ENCODE measurements at regions not wholly inside any gene's neighbourhood (a gene's known extent, or its start where the extent isn't known, plus 50 kb on each side); places are given as distances from the start of the nearest gene placed in this dataset.

DNA sequence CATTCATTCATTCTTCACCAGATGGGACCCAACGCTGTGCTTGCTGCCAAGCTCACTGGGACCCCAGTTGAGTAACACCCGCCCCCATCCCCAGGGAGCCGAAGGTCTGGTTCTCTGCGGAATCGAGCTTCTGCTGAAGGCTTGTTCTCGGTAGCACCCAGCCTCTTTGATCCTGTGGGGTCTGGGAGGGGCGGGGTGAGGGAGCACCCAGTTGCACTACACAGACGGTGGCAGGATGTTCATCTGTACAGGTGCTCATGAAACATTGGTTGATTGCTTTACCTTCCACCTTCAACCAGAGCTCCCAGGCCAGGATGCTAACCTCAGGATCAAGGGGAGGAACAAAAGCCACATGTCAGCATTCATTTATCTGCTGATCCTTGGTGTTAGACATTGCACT, 77.7 kb upstream of the RGMA start:
- ChIA-PET CTCF (no interaction called here), POLR2A (no interaction called here)
- Histone ChIP-seq H4K20me1 (ENCODE audit: insufficient read depth) (no peaks in the 10 kb centered on the region), H3K79me2 (ENCODE audit: insufficient read depth) (no peaks in the 10 kb centered on the region), H3F3A (replicated peaks; ENCODE audit: insufficient read depth) (no peaks in the 10 kb centered on the region), H3K36me3 (replicated peaks in 1 of 2; ENCODE audit: control insufficient read depth in 1 of 2, insufficient read depth in 2 of 2, low read length in 1 of 2) (no peaks in the 10 kb centered on the region), H3K27me3 (ENCODE audit: insufficient read depth) (no peaks in the 10 kb centered on the region), H3K4me1 (ENCODE audit: control insufficient read depth in 1 of 2, insufficient read depth in 2 of 2, low read depth in 1 of 2, low read length in 1 of 2) (no peaks in the 10 kb centered on the region), H3K4me3 (ENCODE audit: low read depth in 2 of 2, low read length in 1 of 2) (no peak overlapping the region), H3K9me2 (no peaks in the 10 kb centered on the region), H3K9me3 (no peaks in the 10 kb centered on the region), H2AFZ (ENCODE audit: low read depth) (no peak overlapping the region), H3K9ac (no peak overlapping the region), H3K27ac (ENCODE audit: low read depth in 2 of 2, low read length in 1 of 2) (no peak overlapping the region), H3K4me2 (no peak overlapping the region)
- 36% methylated on average over 8 of the region's 8 CpGs for WGBS (ENCODE audit: low lambda C conversion rate)
- TF ChIP-seq EP300 (IDR thresholded peaks at IDR 0.05; ENCODE audit: borderline replicate concordance in 1 of 2, low read depth in 1 of 2, low read length in 1 of 2) = no peak
- no peak for TF ChIP-seq RAD21 (IDR thresholded peaks at IDR 0.05; ENCODE audit: low read length)
- DNase-seq = no peak

DNA sequence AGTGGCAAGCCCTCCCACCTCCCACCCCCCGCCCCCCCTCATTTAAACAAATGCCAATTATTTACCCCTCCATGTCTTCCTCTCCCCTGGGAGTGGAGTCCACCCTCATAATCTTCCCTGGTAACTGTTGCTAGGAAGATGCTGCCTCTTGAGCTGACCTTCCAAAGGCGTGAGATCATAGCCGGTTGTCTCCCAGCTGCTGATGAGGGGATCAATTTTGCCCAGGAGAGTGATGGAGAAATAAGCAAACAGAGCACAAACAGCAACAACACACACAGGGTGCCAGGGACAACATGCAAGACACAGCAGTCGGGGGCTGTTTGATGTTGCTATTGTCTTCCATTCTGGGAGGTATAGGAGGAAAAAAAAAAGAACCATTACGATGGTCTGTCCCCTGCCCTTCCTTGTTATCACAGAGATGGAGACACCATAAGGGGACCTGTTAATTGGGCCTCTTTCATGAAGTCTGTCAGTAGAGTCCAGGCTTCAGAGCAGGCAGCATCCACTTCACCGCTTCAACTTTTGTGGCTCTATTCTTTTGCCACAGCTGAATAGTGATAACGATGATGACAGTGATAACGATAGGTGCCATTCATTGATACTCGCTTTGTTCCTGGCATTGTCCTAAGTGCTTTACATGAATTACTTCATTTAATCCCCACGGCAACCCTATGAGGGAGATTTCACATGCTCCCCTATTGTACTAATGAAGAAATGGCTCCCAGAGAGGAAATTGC, 76.9 kb upstream of the RGMA start:
- no peak overlapping the region for H3K4me2 ChIP-seq
- ChIA-PET POLR2A (no interaction called here), CTCF (interaction anchor here (0.7 kb wide), 1 partner anchor 99 kb away, joined by 4 read pairs; no protein-coding TSS in a partner anchor)
- no peak for DNase-seq
- H3F3A ChIP-seq (replicated peaks; ENCODE audit: insufficient read depth) = no peaks in the 10 kb centered on the region
- no peak overlapping the region for H3K9ac ChIP-seq
- no peaks in the 10 kb centered on the region for H3K4me1 ChIP-seq (ENCODE audit: control insufficient read depth in 1 of 2, insufficient read depth in 2 of 2, low read depth in 1 of 2, low read length in 1 of 2)
- no peak overlapping the region for H2AFZ ChIP-seq (ENCODE audit: low read depth)
- no peaks in the 10 kb centered on the region for H4K20me1 ChIP-seq (ENCODE audit: insufficient read depth)
- no peaks in the 10 kb centered on the region for H3K27me3 ChIP-seq (ENCODE audit: insufficient read depth)
- H3K4me3 ChIP-seq (ENCODE audit: low read depth in 2 of 2, low read length in 1 of 2) = no peak overlapping the region
- no peak for TF ChIP-seq SIN3A (IDR thresholded peaks at IDR 0.05; ENCODE audit: borderline replicate concordance, low read depth, low read length)
- TF ChIP-seq RAD21 (IDR thresholded peaks at IDR 0.05; ENCODE audit: low read length) = no peak
- no peak for TF ChIP-seq RFX5 (IDR thresholded peaks at IDR 0.05; ENCODE audit: low read length)
- no peak for TF ChIP-seq SMC3 (IDR thresholded peaks at IDR 0.05; ENCODE audit: low read depth, low read length)
- TF ChIP-seq GABPA (IDR thresholded peaks at IDR 0.05; ENCODE audit: low read depth) = no peak
- TF ChIP-seq, protein P1, sequence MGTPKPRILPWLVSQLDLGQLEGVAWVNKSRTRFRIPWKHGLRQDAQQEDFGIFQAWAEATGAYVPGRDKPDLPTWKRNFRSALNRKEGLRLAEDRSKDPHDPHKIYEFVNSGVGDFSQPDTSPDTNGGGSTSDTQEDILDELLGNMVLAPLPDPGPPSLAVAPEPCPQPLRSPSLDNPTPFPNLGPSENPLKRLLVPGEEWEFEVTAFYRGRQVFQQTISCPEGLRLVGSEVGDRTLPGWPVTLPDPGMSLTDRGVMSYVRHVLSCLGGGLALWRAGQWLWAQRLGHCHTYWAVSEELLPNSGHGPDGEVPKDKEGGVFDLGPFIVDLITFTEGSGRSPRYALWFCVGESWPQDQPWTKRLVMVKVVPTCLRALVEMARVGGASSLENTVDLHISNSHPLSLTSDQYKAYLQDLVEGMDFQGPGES (IDR thresholded peaks at IDR 0.05; ENCODE audit: low read depth, low read length) = no peak
- TF ChIP-seq MEF2A (IDR thresholded peaks at IDR 0.05; ENCODE audit: borderline replicate concordance, low read depth) = no peak
- no peak for TF ChIP-seq RCOR1 (IDR thresholded peaks at IDR 0.05; ENCODE audit: low read length)
- TF ChIP-seq FOXM1 (IDR thresholded peaks at IDR 0.05; ENCODE audit: low read depth) = no peak
- no peak for TF ChIP-seq FOSL2 (IDR thresholded peaks at IDR 0.05; ENCODE audit: borderline replicate concordance, low read depth)
- H3K79me2 ChIP-seq (ENCODE audit: insufficient read depth) = no peaks in the 10 kb centered on the region
- 45% methylated on average over 10 of the region's 10 CpGs for WGBS (ENCODE audit: low lambda C conversion rate)
- no peaks in the 10 kb centered on the region for H3K9me3 ChIP-seq
- H3K9me2 ChIP-seq = no peaks in the 10 kb centered on the region
- H3K27ac ChIP-seq (ENCODE audit: low read depth in 2 of 2, low read length in 1 of 2) = no peak overlapping the region
- no peaks in the 10 kb centered on the region for H3K36me3 ChIP-seq (replicated peaks in 1 of 2; ENCODE audit: control insufficient read depth in 1 of 2, insufficient read depth in 2 of 2, low read length in 1 of 2)

DNA sequence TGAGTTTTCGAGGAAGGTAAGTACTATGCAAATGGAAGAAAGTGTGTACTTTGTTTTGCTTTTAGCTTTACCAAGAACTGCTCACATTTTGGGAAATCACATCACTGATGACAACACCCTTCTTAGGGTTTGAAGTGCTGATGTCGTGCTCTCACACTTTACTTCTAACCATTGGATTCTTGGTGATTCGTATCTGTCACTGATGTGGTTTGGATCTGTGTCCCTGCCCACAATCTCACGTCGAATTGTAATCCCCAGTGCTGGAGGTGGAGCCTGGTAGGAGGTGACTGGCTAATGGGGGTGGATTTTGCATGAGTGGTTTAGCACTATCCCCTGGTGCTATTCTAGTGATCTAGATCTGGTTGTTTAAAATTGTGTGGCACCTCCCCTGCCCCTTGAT, 75.4 kb upstream of the RGMA start:
- Histone ChIP-seq H3K27ac (ENCODE audit: low read depth in 2 of 2, low read length in 1 of 2) (no peak overlapping the region), H2AFZ (ENCODE audit: low read depth) (no peak overlapping the region), H3K4me2 (no peak overlapping the region), H3K4me1 (ENCODE audit: control insufficient read depth in 1 of 2, insufficient read depth in 2 of 2, low read depth in 1 of 2, low read length in 1 of 2) (no peaks in the 10 kb centered on the region), H3K9ac (no peak overlapping the region), H3K27me3 (ENCODE audit: insufficient read depth) (no peaks in the 10 kb centered on the region), H3K36me3 (replicated peaks in 1 of 2; ENCODE audit: control insufficient read depth in 1 of 2, insufficient read depth in 2 of 2, low read length in 1 of 2) (no peaks in the 10 kb centered on the region), H3K79me2 (ENCODE audit: insufficient read depth) (no peaks in the 10 kb centered on the region), H3K9me3 (no peaks in the 10 kb centered on the region), H3K4me3 (ENCODE audit: low read depth in 2 of 2, low read length in 1 of 2) (no peak overlapping the region), H3K9me2 (no peaks in the 10 kb centered on the region), H4K20me1 (ENCODE audit: insufficient read depth) (no peaks in the 10 kb centered on the region), H3F3A (replicated peaks; ENCODE audit: insufficient read depth) (no peaks in the 10 kb centered on the region)
- ChIA-PET POLR2A (no interaction called here), CTCF (no interaction called here)
- 21% methylated on average over 5 of the region's 5 CpGs for WGBS (ENCODE audit: low lambda C conversion rate)
- DNase-seq = no peak
- TF ChIP-seq, protein P2, sequence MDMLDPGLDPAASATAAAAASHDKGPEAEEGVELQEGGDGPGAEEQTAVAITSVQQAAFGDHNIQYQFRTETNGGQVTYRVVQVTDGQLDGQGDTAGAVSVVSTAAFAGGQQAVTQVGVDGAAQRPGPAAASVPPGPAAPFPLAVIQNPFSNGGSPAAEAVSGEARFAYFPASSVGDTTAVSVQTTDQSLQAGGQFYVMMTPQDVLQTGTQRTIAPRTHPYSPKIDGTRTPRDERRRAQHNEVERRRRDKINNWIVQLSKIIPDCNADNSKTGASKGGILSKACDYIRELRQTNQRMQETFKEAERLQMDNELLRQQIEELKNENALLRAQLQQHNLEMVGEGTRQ (IDR thresholded peaks at IDR 0.05; ENCODE audit: borderline replicate concordance, low read depth, low read length) = no peak
- no peak for TF ChIP-seq NRF1 (IDR thresholded peaks at IDR 0.05; ENCODE audit: low read depth, low read length)
- no peak for TF ChIP-seq FOSL2 (IDR thresholded peaks at IDR 0.05; ENCODE audit: borderline replicate concordance, low read depth)
- no peak for TF ChIP-seq TCF12 (IDR thresholded peaks at IDR 0.05)
- TF ChIP-seq FOXJ3 (CRISPR knock-in tag; IDR thresholded peaks at IDR 0.05) = no peak
- no peak for TF ChIP-seq FOXM1 (IDR thresholded peaks at IDR 0.05; ENCODE audit: low read depth)
- TF ChIP-seq, protein P3, sequence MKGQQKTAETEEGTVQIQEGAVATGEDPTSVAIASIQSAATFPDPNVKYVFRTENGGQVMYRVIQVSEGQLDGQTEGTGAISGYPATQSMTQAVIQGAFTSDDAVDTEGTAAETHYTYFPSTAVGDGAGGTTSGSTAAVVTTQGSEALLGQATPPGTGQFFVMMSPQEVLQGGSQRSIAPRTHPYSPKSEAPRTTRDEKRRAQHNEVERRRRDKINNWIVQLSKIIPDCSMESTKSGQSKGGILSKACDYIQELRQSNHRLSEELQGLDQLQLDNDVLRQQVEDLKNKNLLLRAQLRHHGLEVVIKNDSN (IDR thresholded peaks at IDR 0.05; ENCODE audit: borderline replicate concordance, low read depth) = no peak
- TF ChIP-seq, protein P4, sequence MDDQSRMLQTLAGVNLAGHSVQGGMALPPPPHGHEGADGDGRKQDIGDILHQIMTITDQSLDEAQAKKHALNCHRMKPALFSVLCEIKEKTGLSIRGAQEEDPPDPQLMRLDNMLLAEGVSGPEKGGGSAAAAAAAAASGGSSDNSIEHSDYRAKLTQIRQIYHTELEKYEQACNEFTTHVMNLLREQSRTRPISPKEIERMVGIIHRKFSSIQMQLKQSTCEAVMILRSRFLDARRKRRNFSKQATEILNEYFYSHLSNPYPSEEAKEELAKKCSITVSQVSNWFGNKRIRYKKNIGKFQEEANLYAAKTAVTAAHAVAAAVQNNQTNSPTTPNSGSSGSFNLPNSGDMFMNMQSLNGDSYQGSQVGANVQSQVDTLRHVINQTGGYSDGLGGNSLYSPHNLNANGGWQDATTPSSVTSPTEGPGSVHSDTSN (IDR thresholded peaks at IDR 0.05) = no peak
- no peak for TF ChIP-seq RXRA (IDR thresholded peaks at IDR 0.05; ENCODE audit: borderline replicate concordance, low read depth)
- no peak for TF ChIP-seq SMC3 (IDR thresholded peaks at IDR 0.05; ENCODE audit: low read depth, low read length)
- TF ChIP-seq ELF1 (IDR thresholded peaks at IDR 0.05) = no peak
- no peak for TF ChIP-seq MXI1 (IDR thresholded peaks at IDR 0.05; ENCODE audit: low read depth, low read length)

Measured in SK-N-SH (cell line).